ENCODE measurements at regions not wholly inside any gene's neighbourhood (a gene's known extent, or its start where the extent isn't known, plus 50 kb on each side); places are given as distances from the start of the nearest gene placed in this dataset.

DNA sequence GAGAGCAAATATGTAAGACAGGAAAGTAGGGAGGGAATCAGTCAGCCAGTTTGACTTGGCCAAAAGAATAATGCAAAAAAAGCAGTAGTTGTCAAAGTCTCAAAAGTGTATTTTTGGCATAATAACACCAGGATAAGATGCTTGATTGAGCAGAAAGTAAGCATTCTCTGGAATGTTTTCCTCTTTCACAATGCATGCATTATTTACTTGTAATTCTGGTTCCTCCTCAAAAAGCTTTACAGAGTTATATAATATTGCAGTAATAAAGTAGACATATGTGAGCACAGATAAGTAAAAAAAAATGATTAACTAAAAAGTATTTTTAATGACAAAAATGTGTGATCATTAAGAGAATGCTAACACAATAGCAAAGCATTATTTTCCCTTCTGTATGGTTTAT is 285.9 kb upstream of the BCHE start:
- TF ChIP-seq, protein P1, sequence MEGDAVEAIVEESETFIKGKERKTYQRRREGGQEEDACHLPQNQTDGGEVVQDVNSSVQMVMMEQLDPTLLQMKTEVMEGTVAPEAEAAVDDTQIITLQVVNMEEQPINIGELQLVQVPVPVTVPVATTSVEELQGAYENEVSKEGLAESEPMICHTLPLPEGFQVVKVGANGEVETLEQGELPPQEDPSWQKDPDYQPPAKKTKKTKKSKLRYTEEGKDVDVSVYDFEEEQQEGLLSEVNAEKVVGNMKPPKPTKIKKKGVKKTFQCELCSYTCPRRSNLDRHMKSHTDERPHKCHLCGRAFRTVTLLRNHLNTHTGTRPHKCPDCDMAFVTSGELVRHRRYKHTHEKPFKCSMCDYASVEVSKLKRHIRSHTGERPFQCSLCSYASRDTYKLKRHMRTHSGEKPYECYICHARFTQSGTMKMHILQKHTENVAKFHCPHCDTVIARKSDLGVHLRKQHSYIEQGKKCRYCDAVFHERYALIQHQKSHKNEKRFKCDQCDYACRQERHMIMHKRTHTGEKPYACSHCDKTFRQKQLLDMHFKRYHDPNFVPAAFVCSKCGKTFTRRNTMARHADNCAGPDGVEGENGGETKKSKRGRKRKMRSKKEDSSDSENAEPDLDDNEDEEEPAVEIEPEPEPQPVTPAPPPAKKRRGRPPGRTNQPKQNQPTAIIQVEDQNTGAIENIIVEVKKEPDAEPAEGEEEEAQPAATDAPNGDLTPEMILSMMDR (IDR thresholded peaks at IDR 0.05): no peak
- no peak overlapping the region for H3K4me3 Mint-ChIP-seq (ENCODE audit: unreplicated experiment)
- H3K36me3 Mint-ChIP-seq (ENCODE audit: unreplicated experiment): no peaks in the 10 kb centered on the region
- H3K9me3 Mint-ChIP-seq (ENCODE audit: unreplicated experiment): no peaks in the 10 kb centered on the region
- no peak for DNase-seq (ENCODE audit: extremely low spot score, unreplicated experiment)
- H3K27me3 Mint-ChIP-seq (ENCODE audit: unreplicated experiment): no peaks in the 10 kb centered on the region
- H3K4me1 Mint-ChIP-seq (ENCODE audit: unreplicated experiment): no peaks in the 10 kb centered on the region
- no peak overlapping the region for H3K27ac Mint-ChIP-seq (ENCODE audit: unreplicated experiment)

DNA sequence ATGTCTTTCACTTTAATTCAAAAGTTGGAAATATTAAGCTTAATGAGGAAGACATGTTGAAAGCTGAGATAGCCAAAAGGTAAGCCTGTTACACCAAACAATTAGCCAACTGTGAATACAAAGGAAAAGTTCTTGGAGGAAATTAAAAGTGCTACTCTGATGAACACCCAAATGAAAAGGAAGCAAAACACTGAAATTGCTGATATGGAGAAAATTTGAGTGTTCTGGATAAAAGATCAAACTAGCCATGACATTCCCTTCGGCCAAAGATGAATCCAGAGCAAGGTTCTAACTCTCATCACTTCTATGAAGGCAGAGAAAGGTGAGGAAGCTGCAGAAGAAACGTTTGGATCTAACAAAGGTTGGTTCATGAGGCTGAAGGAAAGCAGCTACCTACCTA is 280.8 kb upstream of the BCHE start:
- Mint-ChIP-seq H3K9me3 (ENCODE audit: unreplicated experiment) (no peaks in the 10 kb centered on the region), H3K27me3 (ENCODE audit: unreplicated experiment) (no peaks in the 10 kb centered on the region), H3K4me1 (ENCODE audit: unreplicated experiment) (no peaks in the 10 kb centered on the region), H3K4me3 (ENCODE audit: unreplicated experiment) (no peak overlapping the region), H3K36me3 (ENCODE audit: unreplicated experiment) (no peaks in the 10 kb centered on the region), H3K27ac (ENCODE audit: unreplicated experiment) (no peak overlapping the region)
- DNase-seq (ENCODE audit: extremely low spot score, unreplicated experiment): no peak
- TF ChIP-seq, protein P1 (IDR thresholded peaks at IDR 0.05): no peak

- Mint-ChIP-seq H3K9me3 (ENCODE audit: unreplicated experiment) (no peaks in the 10 kb centered on the region), H3K36me3 (ENCODE audit: unreplicated experiment) (no peaks in the 10 kb centered on the region), H3K4me1 (ENCODE audit: unreplicated experiment) (no peaks in the 10 kb centered on the region), H3K27ac (ENCODE audit: unreplicated experiment) (no peak overlapping the region), H3K27me3 (ENCODE audit: unreplicated experiment) (no peaks in the 10 kb centered on the region), H3K4me3 (ENCODE audit: unreplicated experiment) (no peak overlapping the region)
- TF ChIP-seq, protein P1 (IDR thresholded peaks at IDR 0.05): no peak
- no peak for DNase-seq (ENCODE audit: extremely low spot score, unreplicated experiment)
Measured at GRCh38 chr3:166114448-166114847, 277.2 kb upstream of the BCHE start.

- TF ChIP-seq, protein P1 (IDR thresholded peaks at IDR 0.05): no peak
- no peak for DNase-seq (ENCODE audit: extremely low spot score, unreplicated experiment)
- Mint-ChIP-seq H3K27ac (ENCODE audit: unreplicated experiment) (no peak overlapping the region), H3K4me1 (ENCODE audit: unreplicated experiment) (no peaks in the 10 kb centered on the region), H3K9me3 (ENCODE audit: unreplicated experiment) (no peaks in the 10 kb centered on the region), H3K36me3 (ENCODE audit: unreplicated experiment) (no peaks in the 10 kb centered on the region), H3K4me3 (ENCODE audit: unreplicated experiment) (no peak overlapping the region), H3K27me3 (ENCODE audit: unreplicated experiment) (no peaks in the 10 kb centered on the region)
Measured at GRCh38 chr3:166111562-166111961, 274.3 kb upstream of the BCHE start.

- Mint-ChIP-seq H3K36me3 (ENCODE audit: unreplicated experiment) (no peaks in the 10 kb centered on the region), H3K9me3 (ENCODE audit: unreplicated experiment) (no peaks in the 10 kb centered on the region), H3K4me1 (ENCODE audit: unreplicated experiment) (no peaks in the 10 kb centered on the region), H3K4me3 (ENCODE audit: unreplicated experiment) (no peak overlapping the region), H3K27me3 (ENCODE audit: unreplicated experiment) (no peaks in the 10 kb centered on the region), H3K27ac (ENCODE audit: unreplicated experiment) (no peak overlapping the region)
- TF ChIP-seq, protein P1 (IDR thresholded peaks at IDR 0.05): no peak
- no peak for DNase-seq (ENCODE audit: extremely low spot score, unreplicated experiment)
Measured at GRCh38 chr3:166110102-166110501, 272.9 kb upstream of the BCHE start.

Data from osteocyte (in vitro differentiated cells).